B cell (primary cell): ENCODE measurements at regions not wholly inside any gene's neighbourhood (a gene's known extent, or its start where the extent isn't known, plus 50 kb on each side); places are given as distances from the start of the nearest gene placed in this dataset.

ENCODE experiments used
- ATAC-seq: fragments of 200-7000 bp; cut with Tn5 transposase; one replicate; pipeline ENCODE4 v1.10.0; 2021; ENCODE audit warnings: low read depth, mild to moderate bottlenecking, moderate number of reproducible peaks, moderate library complexity
- CTCF ChIA-PET: fragments of 350-600 bp; sonication (Branson Sonifier 250); formaldehyde crosslinking; loops from one replicate; lab custom pipeline; 2021; ENCODE audit warnings: antibody characterized with exemption, inconsistent platforms; lab: Charles Lee
- POLR2A ChIA-PET: fragments of 350-600 bp; sonication (Branson Sonifier 250); formaldehyde crosslinking; loops from one replicate; lab custom pipeline; 2021; ENCODE audit warnings: antibody characterized with exemption; lab: Charles Lee
- DNase-seq: peaks from one replicate; pipeline ENCODE4 v3.0.0; 2013
- H2AFZ ChIP-seq: 2 replicates; pipeline ENCODE4 v1.6.1; 2012; ENCODE audit warnings: mild to moderate bottlenecking, low read depth, low read length; ENCODE audit not compliant: insufficient read depth, poor library complexity, severe bottlenecking
- H3K27ac ChIP-seq, 2 donors: 1 replicate in 1 of 2; 2 replicates in 1 of 2; pipeline ENCODE4 v1.5.1; 2012 to 2013; ENCODE audit warnings: low read length in 2 of 2, mild to moderate bottlenecking in 2 of 2, moderate library complexity in 1 of 2
- H3K27me3 ChIP-seq, 4 experiments: fragments of 200-600 bp in 1 of 4; sonication (generic) in 1 of 4; replicated peaks in 1 of 4; 1 replicate in 2 of 4; 2 replicates in 2 of 4; pipeline versions ENCODE4 v1.6.1 to v1.7.0; 2013 to 2016; ENCODE audit warnings: low read length in 3 of 4, mild to moderate bottlenecking in 2 of 4, mixed read lengths in 1 of 4, moderate library complexity in 1 of 4; ENCODE audit not compliant: insufficient read depth in 4 of 4, control insufficient read depth in 3 of 4; ENCODE audit errors: control extremely low read depth in 1 of 4
- H3K36me3 ChIP-seq, 2 experiments: replicated peaks in 1 of 2; 1 replicate in 1 of 2; 2 replicates in 1 of 2; pipeline versions ENCODE4 v1.6.1 to v1.7.1; 2013; ENCODE audit warnings: low read length in 1 of 2; ENCODE audit not compliant: insufficient read depth in 2 of 2, control insufficient read depth in 1 of 2; ENCODE audit errors: control extremely low read depth in 1 of 2, extremely low read depth in 1 of 2
- H3K4me1 ChIP-seq, 2 donors: fragments of 200-600 bp in 1 of 2; sonication (generic) in 1 of 2; 1 replicate in 1 of 2; 2 replicates in 1 of 2; pipeline versions ENCODE4 v1.5.1 to v1.6.1; 2013 to 2017; ENCODE audit warnings: low read length in 2 of 2; ENCODE audit not compliant: control insufficient read depth in 2 of 2, insufficient read depth in 2 of 2
- H3K4me2 ChIP-seq: replicated peaks from 2 replicates; pipeline ENCODE3; 2012; ENCODE audit warnings: mild to moderate bottlenecking, low read depth, low read length; ENCODE audit not compliant: poor library complexity, severe bottlenecking
- H3K4me3 ChIP-seq, 5 experiments: fragments of 200-600 bp in 1 of 5; sonication (generic) in 1 of 5; 1 replicate in 3 of 5; 2 replicates in 2 of 5; pipeline versions ENCODE4 v1.5.1 to v1.7.0; 2011 to 2016; ENCODE audit warnings: low read length in 4 of 5, mild to moderate bottlenecking in 4 of 5, low read depth in 2 of 5, control low read depth in 1 of 5, moderate library complexity in 1 of 5; ENCODE audit not compliant: insufficient read depth in 1 of 5; ENCODE audit errors: control extremely low read depth in 1 of 5, extremely low read depth in 1 of 5
- H3K79me2 ChIP-seq: fragments of 200-600 bp; sonication (generic); one replicate; pipeline ENCODE4 v1.6.0; 2016; ENCODE audit warnings: low read length; ENCODE audit not compliant: control insufficient read depth, insufficient read depth
- H3K9ac ChIP-seq: fragments of 200-600 bp; sonication (generic); 2 replicates; pipeline ENCODE4 v1.6.1; 2017; ENCODE audit warnings: mild to moderate bottlenecking, low read length, moderate library complexity
- H3K9me3 ChIP-seq, 3 donors: one replicate each; pipeline versions ENCODE4 v1.6.1 to v1.7.1; 2013; ENCODE audit warnings: low read length in 2 of 3; ENCODE audit not compliant: control insufficient read depth in 2 of 3, insufficient read depth in 1 of 3; ENCODE audit errors: control extremely low read depth in 1 of 3
- H4K20me1 ChIP-seq: 2 replicates; pipeline ENCODE4 v1.6.0; 2012; ENCODE audit warnings: mild to moderate bottlenecking, low read length; ENCODE audit not compliant: insufficient read depth, control insufficient read depth, poor library complexity, severe bottlenecking
- H3K27ac Mint-ChIP-seq: one replicate; pipeline ENCODE4 v1.8.0; 2021; ENCODE audit warnings: mixed read lengths
- H3K27me3 Mint-ChIP-seq: one replicate; pipeline ENCODE4 v1.8.0; 2021; ENCODE audit warnings: mixed read lengths
- H3K4me1 Mint-ChIP-seq: one replicate; pipeline ENCODE4 v1.8.0; 2021; ENCODE audit warnings: mixed read lengths
- H3K4me3 Mint-ChIP-seq: one replicate; pipeline ENCODE4 v1.8.0; 2021; ENCODE audit warnings: mixed read lengths
- H3K9me3 Mint-ChIP-seq: one replicate; pipeline ENCODE4 v1.8.0; 2022; ENCODE audit warnings: mixed read lengths; ENCODE audit not compliant: insufficient read depth
- EZH2 ChIP-seq: IDR thresholded peaks from 2 replicates; pipeline ENCODE4 v1.6.1; 2012; ENCODE audit warnings: borderline replicate concordance, low read depth, mild to moderate bottlenecking, moderate library complexity, low read length; ENCODE audit not compliant: insufficient read depth, poor library complexity, severe bottlenecking
- WGBS: methylation state at CpG from one replicate; pipeline ENCODE4 v1.1.5; 2013; ENCODE audit warnings: missing lambda C conversion rate; ENCODE audit not compliant: insufficient coverage; 5-methylcytosine and 5-hydroxymethylcytosine counted together
- intact Hi-C: fragments of 100-400 bp; cut with micrococcal nuclease; formaldehyde crosslinking; loops from one replicate; pipeline ENCODE4 v1.10.0; 2022
- TF ChIP-seq, protein P1 (sequence below): fragments of 200-600 bp; IDR thresholded peaks from one replicate; pipeline ENCODE4 v1.8.0; 2022; ENCODE audit warnings: antibody characterized with exemption, mild to moderate bottlenecking

- ChIA-PET CTCF (no interaction called here), POLR2A (no interaction called here)
- H3K27me3 ChIP-seq = no peaks in the 10 kb centered on the region
- Mint-ChIP-seq H3K27ac (no peak overlapping the region), H3K4me1 (no peaks in the 10 kb centered on the region), H3K4me3 (no peak overlapping the region), H3K27me3 (no peaks in the 10 kb centered on the region), H3K9me3 (no peaks in the 10 kb centered on the region)
- TF ChIP-seq, protein P1, sequence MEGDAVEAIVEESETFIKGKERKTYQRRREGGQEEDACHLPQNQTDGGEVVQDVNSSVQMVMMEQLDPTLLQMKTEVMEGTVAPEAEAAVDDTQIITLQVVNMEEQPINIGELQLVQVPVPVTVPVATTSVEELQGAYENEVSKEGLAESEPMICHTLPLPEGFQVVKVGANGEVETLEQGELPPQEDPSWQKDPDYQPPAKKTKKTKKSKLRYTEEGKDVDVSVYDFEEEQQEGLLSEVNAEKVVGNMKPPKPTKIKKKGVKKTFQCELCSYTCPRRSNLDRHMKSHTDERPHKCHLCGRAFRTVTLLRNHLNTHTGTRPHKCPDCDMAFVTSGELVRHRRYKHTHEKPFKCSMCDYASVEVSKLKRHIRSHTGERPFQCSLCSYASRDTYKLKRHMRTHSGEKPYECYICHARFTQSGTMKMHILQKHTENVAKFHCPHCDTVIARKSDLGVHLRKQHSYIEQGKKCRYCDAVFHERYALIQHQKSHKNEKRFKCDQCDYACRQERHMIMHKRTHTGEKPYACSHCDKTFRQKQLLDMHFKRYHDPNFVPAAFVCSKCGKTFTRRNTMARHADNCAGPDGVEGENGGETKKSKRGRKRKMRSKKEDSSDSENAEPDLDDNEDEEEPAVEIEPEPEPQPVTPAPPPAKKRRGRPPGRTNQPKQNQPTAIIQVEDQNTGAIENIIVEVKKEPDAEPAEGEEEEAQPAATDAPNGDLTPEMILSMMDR = no peak
- TF ChIP-seq EZH2 = no peak
- DNase-seq = no peak
- H3K36me3 ChIP-seq = no peaks in the 10 kb centered on the region
- no peak overlapping the region for H3K4me3 ChIP-seq
- no peak overlapping the region for H3K4me2 ChIP-seq
- no peak overlapping the region for H3K27ac ChIP-seq
- peaks cover 0 to 2% (median 0%) of the 10 kb centered on the region in 3 donors for H3K9me3 ChIP-seq
- H3K4me1 ChIP-seq = no peaks in the 10 kb centered on the region
- ATAC-seq = no peak
- no peak overlapping the region for H2AFZ ChIP-seq
- H3K79me2 ChIP-seq = no peaks in the 10 kb centered on the region
- no peaks in the 10 kb centered on the region for H4K20me1 ChIP-seq
- intact Hi-C loops = no loop called here
- H3K9ac ChIP-seq = no peak overlapping the region
Observed at GRCh38 chr9:106085479-106085878, 391.1 kb downstream of the TMEM38B start.

DNA sequence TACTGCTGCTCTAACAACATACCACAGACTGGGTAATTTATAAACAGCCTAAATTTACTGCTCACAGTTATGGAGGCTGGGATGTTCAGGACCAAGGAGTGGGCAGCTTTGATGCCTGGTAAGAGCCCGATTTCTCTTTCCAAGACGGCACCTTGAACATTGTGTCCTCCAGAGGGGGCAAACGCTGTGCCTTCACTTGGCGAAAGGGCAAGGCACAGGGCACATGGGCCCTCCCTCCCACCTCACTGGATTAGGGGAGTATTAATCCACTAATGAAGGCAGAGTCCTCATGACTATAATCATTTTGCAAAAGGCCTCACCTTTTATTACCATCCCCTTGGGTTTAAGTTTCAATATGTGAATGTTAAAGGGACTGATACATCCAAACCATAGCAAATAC is 397.7 kb downstream of the TMEM38B start:
- no peaks in the 10 kb centered on the region for H3K4me1 ChIP-seq
- 100% methylated on average over 1 of the region's 4 CpGs for WGBS
- DNase-seq = no peak
- no peaks in the 10 kb centered on the region for H4K20me1 ChIP-seq
- peaks cover 3% of the 10 kb centered on the region for H3K9me3 Mint-ChIP-seq
- no peak overlapping the region for H3K4me2 ChIP-seq
- ATAC-seq = no peak
- no peak overlapping the region for H3K27ac ChIP-seq
- intact Hi-C loops = no loop called here
- H3K27me3 Mint-ChIP-seq = no peaks in the 10 kb centered on the region
- no peaks in the 10 kb centered on the region for H3K36me3 ChIP-seq
- H3K4me1 Mint-ChIP-seq = no peaks in the 10 kb centered on the region
- TF ChIP-seq EZH2 = no peak
- TF ChIP-seq, protein P1 = no peak
- ChIA-PET CTCF (no interaction called here), POLR2A (no interaction called here)
- H3K27me3 ChIP-seq = no peaks in the 10 kb centered on the region
- peaks cover 0 to 4% (median 2%) of the 10 kb centered on the region in 3 donors for H3K9me3 ChIP-seq
- H3K79me2 ChIP-seq = no peaks in the 10 kb centered on the region
- H3K4me3 ChIP-seq = no peak overlapping the region
- no peak overlapping the region for H3K4me3 Mint-ChIP-seq
- H2AFZ ChIP-seq = no peak overlapping the region
- no peak overlapping the region for H3K27ac Mint-ChIP-seq
- H3K9ac ChIP-seq = no peak overlapping the region
